ENCODE measurements at regions not wholly inside any gene's neighbourhood (a gene's known extent, or its start where the extent isn't known, plus 50 kb on each side); places are given as distances from the start of the nearest gene placed in this dataset.
"Not testable (repeated sequence)": the region's sequence is repeated elsewhere in the genome, so short reads cannot be mapped to it uniquely, and the experiment has no call there.

DNA sequence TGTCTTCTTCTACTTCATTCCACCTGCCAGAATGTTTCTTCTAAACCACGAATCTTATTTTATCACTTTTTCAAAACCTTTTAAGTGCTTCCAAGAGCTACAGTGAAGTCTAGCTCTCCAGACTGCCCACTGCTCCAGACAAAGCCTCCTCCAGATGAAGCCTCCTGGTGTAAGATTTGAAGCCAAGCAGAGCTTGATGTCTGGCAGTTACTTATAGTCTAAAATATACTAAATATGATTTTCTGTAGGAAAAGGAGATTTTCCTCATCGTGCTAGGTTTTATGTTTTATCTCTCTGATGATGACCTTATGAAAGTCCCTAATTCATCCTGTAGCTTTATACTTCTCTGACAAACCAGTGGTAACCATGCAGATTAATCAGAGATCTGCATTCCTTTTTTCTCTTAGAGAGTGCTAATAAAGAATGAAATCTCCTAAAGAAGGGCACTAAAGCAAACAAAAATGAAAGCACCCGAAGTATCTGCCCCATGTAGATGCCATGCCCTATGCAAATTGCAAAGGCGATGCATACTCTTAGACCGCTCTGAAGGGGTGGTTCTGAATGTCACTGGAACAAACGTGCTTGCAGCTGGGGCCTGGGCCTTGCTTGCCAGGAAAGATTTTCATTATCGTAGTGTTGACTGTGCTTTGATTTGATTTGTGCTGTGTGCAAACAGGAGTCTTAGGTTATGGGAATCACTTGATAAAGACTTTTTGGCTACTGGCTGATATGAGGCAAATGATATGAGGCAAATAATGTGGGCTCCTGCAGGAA lies 314.2 kb downstream of the PID1 start:
- DNase-seq (ENCODE audit: extremely low read depth, low read depth): no peak

DNA sequence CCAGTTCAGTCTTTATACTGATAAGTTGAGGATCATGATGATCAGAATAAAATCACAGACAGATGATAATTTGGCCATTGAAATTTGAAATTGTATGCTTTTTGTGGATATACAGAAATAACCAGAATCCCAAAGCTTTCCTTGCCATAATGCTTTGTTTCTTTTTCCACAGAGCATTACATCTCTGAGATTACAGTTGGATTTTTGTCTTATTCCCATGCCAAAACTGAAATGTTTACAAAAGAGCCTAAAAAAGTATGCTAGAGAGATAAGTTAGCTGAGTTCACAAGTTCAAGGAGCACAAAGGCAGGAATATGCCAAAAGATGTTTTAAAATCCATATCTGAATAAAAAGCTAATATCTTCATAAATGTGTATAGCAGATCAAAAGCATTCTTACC lies 321.3 kb downstream of the PID1 start:
- DNase-seq (ENCODE audit: extremely low read depth, low read depth): no peak

DNA sequence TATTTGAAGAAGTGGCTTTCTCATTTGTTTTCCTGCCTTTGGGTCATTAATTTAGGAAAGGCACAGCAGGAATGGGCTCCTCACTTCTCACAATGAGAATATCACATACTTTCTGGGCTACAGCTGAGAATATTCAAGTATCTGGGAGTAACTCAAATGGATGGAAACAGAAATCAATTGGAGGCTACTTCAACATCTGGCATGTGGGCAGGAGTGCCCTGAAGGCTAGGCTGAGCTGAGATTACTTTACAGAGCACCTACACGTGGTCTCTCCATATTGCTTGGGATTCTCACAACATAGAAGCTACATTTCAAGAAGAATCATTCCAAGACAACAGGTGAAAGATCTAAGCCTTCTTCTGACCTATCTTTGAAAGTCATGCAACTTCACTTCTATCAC lies 325.4 kb downstream of the PID1 start:
- no peak for DNase-seq (ENCODE audit: extremely low read depth, low read depth)

DNA sequence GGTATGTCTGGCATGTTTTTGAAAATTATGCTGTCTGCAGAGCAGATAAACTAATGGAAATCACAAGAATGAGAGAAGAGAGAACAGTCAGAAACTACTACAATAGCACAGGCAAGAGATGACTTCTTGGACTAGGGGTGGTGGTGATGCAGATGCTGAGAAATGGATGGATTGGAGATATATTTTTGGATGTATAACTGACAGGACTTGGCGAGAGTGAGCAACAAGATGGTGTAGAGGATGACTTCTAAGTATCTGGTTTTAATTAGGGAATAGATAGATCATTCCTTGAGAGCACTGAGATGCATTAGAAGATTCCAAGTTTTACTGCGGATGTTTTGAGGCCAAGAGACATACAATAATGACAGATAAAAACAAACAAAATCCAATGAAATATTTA lies 328.2 kb downstream of the PID1 start:
- DNase-seq (ENCODE audit: extremely low read depth, low read depth): no peak

DNA sequence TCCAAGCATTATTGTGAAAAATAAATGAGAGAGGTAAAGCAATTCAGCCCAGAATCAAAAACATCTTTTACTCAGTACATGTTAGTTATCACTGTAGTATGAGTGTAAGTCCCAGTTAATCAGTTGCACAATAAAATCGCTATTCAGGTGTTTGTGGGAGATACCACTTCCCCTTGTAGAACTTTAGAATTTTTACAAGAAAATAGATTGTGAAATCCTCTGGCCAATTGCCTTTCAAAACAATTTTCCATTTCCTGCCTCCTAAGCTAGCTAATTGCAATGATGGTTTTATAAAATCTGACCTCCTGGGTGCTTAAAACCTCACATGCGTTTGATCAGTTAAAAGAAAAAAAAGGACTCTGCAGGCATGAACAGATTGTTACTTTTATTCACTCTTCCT lies 332.5 kb downstream of the PID1 start:
- DNase-seq (ENCODE audit: extremely low read depth, low read depth): no peak

GRCh38 chr2:228927028-228928010 lies 343.8 kb downstream of the PID1 start:
- DNase-seq (ENCODE audit: extremely low read depth, low read depth): no peak

GRCh38 chr2:228919808-228920207 lies 351.3 kb downstream of the PID1 start:
- DNase-seq (ENCODE audit: extremely low read depth, low read depth): no peak

- DNase-seq (ENCODE audit: extremely low read depth, low read depth): no peak
Observed at GRCh38 chr2:228917220-228917619, 353.9 kb downstream of the PID1 start.

DNA sequence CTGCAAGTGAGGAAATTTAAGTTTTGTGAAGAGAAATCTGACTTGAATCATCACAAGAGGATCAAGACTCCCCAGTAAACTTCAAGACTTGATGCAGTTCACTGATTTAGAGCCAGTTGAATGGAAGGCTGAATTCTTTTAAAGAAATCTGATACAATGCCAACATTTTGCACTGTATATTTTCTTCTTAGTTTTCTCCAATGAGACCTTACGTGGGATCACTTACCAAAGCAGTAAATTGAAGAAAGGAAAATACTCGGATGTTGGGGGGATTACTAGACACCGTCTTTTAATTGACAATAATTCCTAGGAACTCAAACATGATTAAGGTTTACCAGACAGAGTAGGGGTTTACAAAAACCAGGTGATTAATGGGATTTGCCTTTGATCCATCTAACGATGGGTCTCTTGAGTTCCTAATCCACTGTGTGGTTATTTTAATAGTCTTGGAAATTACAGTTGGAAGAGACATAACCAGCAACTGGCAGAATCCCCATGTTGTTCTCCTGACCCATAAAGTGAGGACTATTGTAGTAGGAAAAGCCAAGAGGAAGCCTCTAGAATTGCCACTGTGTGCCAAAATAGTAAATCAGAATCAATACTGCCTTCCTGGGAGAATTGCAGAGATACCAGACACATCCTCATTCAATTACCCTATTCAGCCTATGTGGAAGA lies 354.5 kb downstream of the PID1 start:
- no peak for DNase-seq (ENCODE audit: extremely low read depth, low read depth)

DNA sequence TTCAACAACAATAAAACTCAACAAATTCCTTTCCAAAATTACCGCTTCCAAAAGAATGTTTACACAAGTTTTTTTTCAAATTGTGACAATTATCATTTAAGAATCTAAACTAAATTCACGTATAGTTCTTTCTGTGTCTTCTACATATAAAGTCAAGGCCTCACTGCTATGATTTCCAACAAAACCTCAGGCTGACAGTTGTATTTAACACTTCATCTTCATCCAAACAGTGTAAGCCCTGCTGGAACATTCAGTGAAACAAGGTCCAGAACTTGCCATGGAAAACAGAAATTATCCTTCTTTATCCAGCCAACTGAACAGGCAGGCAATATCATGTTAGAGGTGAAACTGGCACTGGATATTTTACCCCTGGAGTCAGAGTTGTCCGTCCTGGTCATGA lies 357.9 kb downstream of the PID1 start:
- DNase-seq (ENCODE audit: extremely low read depth, low read depth): no peak

- not testable (repeated sequence) for DNase-seq (ENCODE audit: extremely low read depth, low read depth)
Observed at GRCh38 chr2:228910872-228911271, 360.2 kb downstream of the PID1 start.

GRCh38 chr2:228902176-228902575 lies 368.9 kb downstream of the PID1 start:
- no peak for DNase-seq (ENCODE audit: extremely low read depth, low read depth)

DNA sequence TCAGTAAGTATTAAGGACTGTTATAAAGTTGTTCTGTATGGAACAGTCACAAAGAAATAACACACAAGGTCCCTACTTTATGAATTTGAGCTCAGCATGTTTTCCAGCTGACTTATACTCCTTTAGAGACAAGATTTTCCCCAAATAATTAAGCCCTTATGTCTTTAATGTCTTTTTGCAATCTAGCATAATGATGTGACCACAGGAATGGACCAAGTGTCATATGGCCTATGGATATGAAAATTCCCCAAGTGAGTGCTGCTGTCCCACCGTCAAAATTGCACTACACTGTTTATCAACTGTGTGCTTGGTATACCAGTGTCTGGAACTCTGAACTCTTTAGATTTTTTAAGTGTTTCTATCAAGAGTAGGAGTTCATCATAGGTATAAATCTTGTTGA lies 369.6 kb downstream of the PID1 start:
- DNase-seq (ENCODE audit: extremely low read depth, low read depth): no peak

- DNase-seq (ENCODE audit: extremely low read depth, low read depth): no peak
Observed at GRCh38 chr2:228878138-228878537, 392.9 kb downstream of the PID1 start.

DNA sequence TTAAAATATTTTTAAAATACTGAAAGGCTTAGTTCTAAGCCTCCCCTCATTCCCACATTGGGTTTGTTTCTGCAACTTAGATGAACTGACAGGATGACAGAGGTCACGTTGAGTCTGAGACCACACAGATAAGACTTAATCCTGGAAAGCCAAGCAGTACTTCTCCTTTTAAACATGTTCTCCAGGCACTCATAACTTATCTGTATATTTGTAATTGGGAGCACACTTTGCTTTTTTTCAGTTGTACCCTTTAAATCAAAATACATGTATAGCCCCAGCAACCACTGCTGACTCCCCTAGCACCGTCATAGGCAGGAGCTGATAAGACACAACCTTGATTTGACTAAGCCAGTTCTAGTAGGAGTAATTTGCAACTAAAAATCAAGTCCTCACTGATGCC lies 394.8 kb downstream of the PID1 start:
- DNase-seq (ENCODE audit: extremely low read depth, low read depth): no peak

DNA sequence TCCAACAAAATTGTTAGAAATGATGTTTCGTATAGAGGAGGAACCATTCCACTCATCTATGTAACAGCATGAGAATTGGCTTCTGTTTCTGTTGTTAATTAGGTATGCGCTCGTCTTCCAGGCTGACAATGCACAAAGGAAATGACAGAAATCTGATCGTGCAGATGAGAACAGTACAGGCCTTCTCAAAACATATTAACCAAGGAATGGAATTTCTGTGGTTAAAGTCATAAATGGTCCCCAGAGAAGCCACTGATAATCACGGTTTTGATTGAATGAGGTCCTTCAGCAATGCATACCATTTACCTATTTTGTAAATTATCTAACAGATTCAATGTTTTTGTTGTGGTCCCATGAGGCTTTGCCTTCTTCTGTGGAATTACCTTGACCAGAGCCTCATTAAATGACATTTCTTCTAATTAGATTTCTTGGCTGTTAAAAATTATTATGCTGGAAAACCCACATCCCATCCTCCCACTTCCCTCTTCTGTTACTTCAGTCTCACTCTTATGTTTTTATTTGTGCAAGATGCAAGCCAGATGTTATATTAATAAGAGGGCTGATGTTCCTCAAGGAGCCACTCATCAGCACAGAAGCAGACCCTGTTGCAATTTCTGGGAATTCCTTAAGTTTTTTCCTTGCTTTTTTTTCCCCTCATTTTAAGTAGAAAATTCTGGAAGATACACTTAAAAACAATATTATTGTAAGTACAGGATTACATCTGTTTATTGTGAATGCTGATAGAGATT lies 395.8 kb downstream of the PID1 start:
- no peak for DNase-seq (ENCODE audit: extremely low read depth, low read depth)

DNA sequence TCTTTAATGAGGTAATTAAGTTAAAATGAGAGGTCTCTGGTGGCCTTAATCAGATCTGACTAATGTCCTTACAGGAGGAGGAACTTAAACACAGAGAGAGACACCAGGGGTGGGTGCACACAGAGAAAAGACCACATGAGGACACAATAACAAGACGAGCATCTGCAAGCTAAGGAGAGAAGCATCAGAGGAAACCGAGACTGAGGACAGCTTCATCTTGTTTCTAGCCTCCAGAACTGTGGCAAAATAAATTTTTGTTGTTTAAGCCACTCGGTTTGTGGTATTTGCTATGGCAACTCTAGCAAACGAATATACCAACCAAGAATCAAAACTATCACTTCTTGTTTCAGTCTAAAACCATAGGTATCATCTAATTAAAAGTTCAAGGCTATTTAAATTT lies 400.1 kb downstream of the PID1 start:
- no peak for DNase-seq (ENCODE audit: extremely low read depth, low read depth)

DNA sequence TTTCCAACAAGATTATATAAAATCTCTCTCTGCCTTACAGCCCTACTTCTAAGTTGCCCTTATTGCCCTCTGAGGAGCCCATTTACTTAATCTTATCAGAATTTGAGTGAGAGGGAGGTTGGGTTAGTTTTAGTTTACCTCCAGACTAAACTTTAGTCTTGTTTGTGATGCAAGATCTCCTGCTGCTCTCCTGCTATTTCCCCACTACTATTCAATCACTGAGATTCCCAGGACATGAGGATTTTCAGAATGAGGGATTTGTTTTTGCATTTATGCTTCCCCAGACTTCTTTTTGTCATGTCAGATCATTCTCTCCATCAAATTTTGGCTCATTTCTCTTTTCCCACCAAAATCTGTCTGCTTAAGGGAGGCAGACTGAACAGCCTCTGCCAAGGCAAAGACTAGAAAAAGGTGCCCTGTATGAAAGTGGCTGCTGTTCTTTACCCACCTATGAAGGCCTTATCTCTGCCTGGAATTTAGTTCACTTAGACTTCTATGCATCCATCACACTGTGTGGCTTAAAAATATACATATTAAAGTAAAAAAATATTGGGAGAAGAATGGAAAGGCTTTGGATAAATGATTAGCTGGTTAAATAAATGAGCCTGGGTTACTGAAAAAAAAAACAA lies 401.3 kb downstream of the PID1 start:
- DNase-seq (ENCODE audit: extremely low read depth, low read depth): no peak

DNA sequence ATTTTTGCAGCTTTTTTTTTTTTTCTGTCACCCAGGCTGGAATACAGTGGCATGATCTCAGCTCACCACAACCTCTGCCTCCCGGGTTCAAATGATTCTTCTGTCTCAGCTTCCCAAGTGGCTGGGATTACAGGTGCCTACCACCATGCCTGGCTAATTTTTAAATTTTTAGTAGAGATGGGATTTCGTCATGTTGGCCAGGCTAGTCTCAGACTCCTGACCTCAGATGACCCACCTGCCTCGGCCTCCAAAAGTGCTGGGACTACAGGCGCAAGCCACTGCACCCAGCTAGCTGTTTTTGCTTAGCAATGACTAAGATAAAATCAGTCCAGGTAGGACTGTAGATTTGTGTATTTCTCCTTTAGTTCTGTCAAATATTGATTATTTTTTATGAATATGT lies 403.7 kb downstream of the PID1 start:
- DNase-seq (ENCODE audit: extremely low read depth, low read depth): no peak

DNA sequence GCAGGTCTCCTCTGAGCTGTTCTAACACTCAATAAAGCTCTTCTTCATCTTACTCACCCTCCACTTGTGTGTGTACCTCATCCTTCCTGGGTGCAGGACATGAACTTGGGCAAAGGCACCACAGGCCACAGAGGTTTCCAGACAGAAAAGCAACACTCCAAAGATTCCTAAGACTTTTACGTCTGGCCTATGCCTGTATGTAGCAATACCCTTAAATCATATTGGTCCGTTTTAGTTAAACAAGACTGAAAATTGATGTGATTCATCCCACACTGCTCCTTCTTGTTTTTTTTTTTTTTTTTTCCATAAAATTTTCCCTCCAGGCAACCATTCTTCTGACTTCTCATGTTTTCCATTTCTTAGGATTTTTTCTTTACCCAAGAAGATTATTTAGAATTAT lies 404.3 kb downstream of the PID1 start:
- no peak for DNase-seq (ENCODE audit: extremely low read depth, low read depth)

Data from NCI-H460 (cell line).